ENCODE measurements at regions not wholly inside any gene's neighbourhood (a gene's known extent, or its start where the extent isn't known, plus 50 kb on each side); places are given as distances from the start of the nearest gene placed in this dataset.
A peak's percentile ranks its signal among the peaks of the same experiment; 100 is the strongest.
"Not testable (repeated sequence)": the region's sequence is repeated elsewhere in the genome, so short reads cannot be mapped to it uniquely, and the experiment has no call there.

GRCh38 chr9:65223986-65224385 is 61.0 kb downstream of the FOXD4L5 start:
- DNase-seq (ENCODE audit: low read depth): peak; percentile 3

GRCh38 chr9:65208834-65209233 is 76.2 kb downstream of the FOXD4L5 start:
- DNase-seq (ENCODE audit: low read depth): not testable (repeated sequence)

GRCh38 chr9:65207273-65207672 is 77.7 kb downstream of the FOXD4L5 start:
- DNase-seq (ENCODE audit: low read depth): not testable (repeated sequence)

GRCh38 chr9:65205853-65206252 is 79.2 kb downstream of the FOXD4L5 start:
- DNase-seq (ENCODE audit: low read depth): not testable (repeated sequence)

GRCh38 chr9:65195781-65196180 is 89.2 kb downstream of the FOXD4L5 start:
- DNase-seq (ENCODE audit: low read depth): not testable (repeated sequence)

- DNase-seq (ENCODE audit: low read depth): not testable (repeated sequence)
Measured at GRCh38 chr9:65155937-65156336, 129.1 kb downstream of the FOXD4L5 start.
